ENCODE measurements at regions not wholly inside any gene's neighbourhood (a gene's known extent, or its start where the extent isn't known, plus 50 kb on each side); places are given as distances from the start of the nearest gene placed in this dataset.

DNA sequence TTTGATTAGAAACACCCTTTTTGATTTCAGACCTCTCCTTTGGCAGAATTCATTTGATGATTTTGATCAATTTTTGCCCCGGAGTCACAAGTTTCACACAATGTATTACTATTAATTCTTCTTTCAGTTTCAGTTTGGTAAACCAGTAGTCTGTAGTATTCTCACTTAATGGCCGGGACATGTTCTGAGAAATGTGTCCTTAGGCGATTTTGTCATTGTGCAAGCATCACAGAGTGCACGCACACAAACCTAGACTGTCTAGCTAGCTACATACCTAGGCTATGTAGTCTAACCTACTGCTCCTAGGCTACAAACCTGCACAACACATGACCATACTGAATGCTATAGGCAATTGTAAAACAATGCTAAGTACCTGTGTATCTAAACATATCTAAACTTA, 662.5 kb downstream of the IRX1 start:
- no peak for DNase-seq
- Histone ChIP-seq H3K4me3 (ENCODE audit: low read length) (no peak overlapping the region), H3K36me3 (ENCODE audit: control insufficient read depth, insufficient read depth, low read length) (no peaks in the 10 kb centered on the region), H3K9me3 (replicated peaks; ENCODE audit: control insufficient read depth, low read depth, low read length) (no peaks in the 10 kb centered on the region), H3K27ac (ENCODE audit: low read length) (no peak overlapping the region), H3K4me1 (ENCODE audit: control insufficient read depth, insufficient read depth, low read length) (no peaks in the 10 kb centered on the region), H3K27me3 (ENCODE audit: control insufficient read depth, insufficient read depth, low read length) (no peaks in the 10 kb centered on the region)
- WGBS (ENCODE audit: insufficient coverage) = 92% methylated on average over 2 of the region's 4 CpGs

DNA sequence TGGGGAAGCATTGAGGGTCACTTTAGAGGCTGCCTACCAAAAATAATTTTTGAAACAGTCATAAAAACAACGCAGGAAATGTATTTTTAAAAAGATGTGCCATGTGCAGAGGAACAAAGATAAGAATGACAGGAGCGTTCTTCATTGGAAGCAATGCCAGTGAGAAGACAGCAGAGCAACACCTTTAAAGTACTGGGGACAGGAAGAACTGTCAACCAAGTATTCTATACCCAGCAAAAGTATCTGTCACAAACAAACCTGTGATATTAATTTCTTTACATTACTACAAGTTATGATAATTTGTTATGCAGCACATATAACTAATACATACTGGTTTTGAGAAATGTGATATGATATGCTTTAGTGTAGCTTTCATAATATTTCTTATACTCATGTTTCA, 675.6 kb downstream of the IRX1 start:
- H3K4me3 ChIP-seq (ENCODE audit: low read length) = no peak overlapping the region
- no peaks in the 10 kb centered on the region for H3K27me3 ChIP-seq (ENCODE audit: control insufficient read depth, insufficient read depth, low read length)
- H3K9me3 ChIP-seq (replicated peaks; ENCODE audit: control insufficient read depth, low read depth, low read length) = no peaks in the 10 kb centered on the region
- H3K4me1 ChIP-seq (ENCODE audit: control insufficient read depth, insufficient read depth, low read length) = no peaks in the 10 kb centered on the region
- no peak for DNase-seq
- no peak overlapping the region for H3K27ac ChIP-seq (ENCODE audit: low read length)
- WGBS (ENCODE audit: insufficient coverage) = no CpG with 5 or more reads among the region's 2 CpGs
- H3K36me3 ChIP-seq (ENCODE audit: control insufficient read depth, insufficient read depth, low read length) = no peaks in the 10 kb centered on the region

DNA sequence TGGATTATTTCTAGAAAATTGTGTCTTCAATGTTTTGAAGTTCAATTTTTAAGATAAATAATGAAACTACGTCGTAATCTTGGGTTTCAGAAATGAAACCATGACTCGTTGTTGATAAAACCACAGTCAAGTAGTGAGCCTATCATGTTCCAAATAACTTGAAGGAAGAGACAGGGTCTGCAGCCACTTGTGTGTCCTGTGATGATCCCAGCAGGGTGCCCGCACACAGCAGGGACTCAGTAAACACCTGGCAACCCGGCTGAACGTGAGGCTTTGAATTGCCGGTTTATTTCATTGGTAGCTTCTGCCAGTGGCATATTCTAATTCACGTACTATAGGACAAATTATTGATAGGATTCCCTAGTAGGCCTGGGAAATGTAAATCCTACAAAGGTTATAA, 679.6 kb downstream of the IRX1 start:
- 93% methylated on average over 3 of the region's 8 CpGs for WGBS (ENCODE audit: insufficient coverage)
- no peaks in the 10 kb centered on the region for H3K36me3 ChIP-seq (ENCODE audit: control insufficient read depth, insufficient read depth, low read length)
- no peak overlapping the region for H3K4me3 ChIP-seq (ENCODE audit: low read length)
- no peaks in the 10 kb centered on the region for H3K9me3 ChIP-seq (replicated peaks; ENCODE audit: control insufficient read depth, low read depth, low read length)
- DNase-seq = no peak
- H3K4me1 ChIP-seq (ENCODE audit: control insufficient read depth, insufficient read depth, low read length) = no peaks in the 10 kb centered on the region
- no peak overlapping the region for H3K27ac ChIP-seq (ENCODE audit: low read length)
- no peaks in the 10 kb centered on the region for H3K27me3 ChIP-seq (ENCODE audit: control insufficient read depth, insufficient read depth, low read length)

DNA sequence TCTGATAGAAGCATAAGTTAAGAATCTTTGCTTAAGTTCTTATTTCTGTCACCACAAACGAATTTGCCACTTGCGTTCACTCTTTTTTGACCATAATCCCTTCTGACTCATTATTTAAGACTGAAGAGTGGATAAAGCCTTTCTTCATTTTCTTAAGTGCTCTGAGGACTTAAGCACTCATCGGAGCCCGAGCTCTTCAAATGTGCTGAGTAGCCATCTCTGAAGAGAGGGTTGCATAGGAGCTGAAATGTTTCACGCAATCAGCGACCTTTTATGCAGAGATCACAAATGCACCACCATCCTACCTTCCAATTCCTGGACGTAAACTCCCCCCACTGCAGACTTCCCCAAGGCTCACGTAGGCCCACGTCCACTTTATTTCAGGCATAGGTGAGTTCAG, 699.2 kb downstream of the IRX1 start:
- no peaks in the 10 kb centered on the region for H3K36me3 ChIP-seq (ENCODE audit: control insufficient read depth, insufficient read depth, low read length)
- H3K27me3 ChIP-seq (ENCODE audit: control insufficient read depth, insufficient read depth, low read length) = no peaks in the 10 kb centered on the region
- no peak overlapping the region for H3K27ac ChIP-seq (ENCODE audit: low read length)
- H3K4me3 ChIP-seq (ENCODE audit: low read length) = no peak overlapping the region
- H3K4me1 ChIP-seq (ENCODE audit: control insufficient read depth, insufficient read depth, low read length) = no peaks in the 10 kb centered on the region
- DNase-seq = no peak
- H3K9me3 ChIP-seq (replicated peaks; ENCODE audit: control insufficient read depth, low read depth, low read length) = no peaks in the 10 kb centered on the region
- 94% methylated on average over 2 of the region's 9 CpGs for WGBS (ENCODE audit: insufficient coverage)

DNA sequence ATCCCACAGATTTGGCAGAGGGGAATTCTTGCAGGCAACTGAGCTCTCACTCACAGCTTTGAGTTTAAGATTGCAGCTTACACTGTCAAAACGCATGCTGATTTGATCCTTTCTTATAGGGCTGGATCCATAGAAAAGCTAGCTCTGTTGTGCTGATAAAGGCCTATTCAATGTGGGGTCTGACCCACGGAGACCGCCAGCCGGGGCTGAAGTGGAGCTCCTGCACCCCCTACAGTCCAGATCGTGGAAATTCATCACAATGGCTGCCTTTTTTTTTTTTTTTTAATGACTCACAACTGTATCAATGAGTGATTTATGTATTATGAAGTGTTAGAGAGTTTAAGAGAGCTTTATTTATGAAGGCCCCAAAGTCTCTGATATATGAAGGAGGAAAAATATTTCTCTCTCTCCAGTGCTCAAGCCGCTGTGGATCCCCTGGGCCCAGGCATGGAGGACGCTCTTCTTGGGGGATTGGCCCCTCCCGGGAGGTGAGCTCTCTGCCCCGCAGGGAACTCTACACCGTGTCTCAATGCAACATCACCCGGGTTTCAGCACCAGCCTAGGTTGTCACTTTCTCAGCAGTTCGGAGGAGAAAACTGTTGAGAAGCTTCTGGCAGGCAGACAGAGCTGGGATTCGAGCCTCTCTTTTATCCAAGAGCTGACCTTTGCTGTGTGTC, 700.2 kb downstream of the IRX1 start:
- Histone ChIP-seq H3K36me3 (ENCODE audit: control insufficient read depth, insufficient read depth, low read length) (no peaks in the 10 kb centered on the region), H3K4me1 (ENCODE audit: control insufficient read depth, insufficient read depth, low read length) (no peaks in the 10 kb centered on the region), H3K27me3 (ENCODE audit: control insufficient read depth, insufficient read depth, low read length) (no peaks in the 10 kb centered on the region), H3K9me3 (replicated peaks; ENCODE audit: control insufficient read depth, low read depth, low read length) (no peaks in the 10 kb centered on the region), H3K4me3 (ENCODE audit: low read length) (no peak overlapping the region), H3K27ac (ENCODE audit: low read length) (no peak overlapping the region)
- WGBS (ENCODE audit: insufficient coverage) = 11% methylated on average over 6 of the region's 13 CpGs
- peak; percentile 51 for DNase-seq

DNA sequence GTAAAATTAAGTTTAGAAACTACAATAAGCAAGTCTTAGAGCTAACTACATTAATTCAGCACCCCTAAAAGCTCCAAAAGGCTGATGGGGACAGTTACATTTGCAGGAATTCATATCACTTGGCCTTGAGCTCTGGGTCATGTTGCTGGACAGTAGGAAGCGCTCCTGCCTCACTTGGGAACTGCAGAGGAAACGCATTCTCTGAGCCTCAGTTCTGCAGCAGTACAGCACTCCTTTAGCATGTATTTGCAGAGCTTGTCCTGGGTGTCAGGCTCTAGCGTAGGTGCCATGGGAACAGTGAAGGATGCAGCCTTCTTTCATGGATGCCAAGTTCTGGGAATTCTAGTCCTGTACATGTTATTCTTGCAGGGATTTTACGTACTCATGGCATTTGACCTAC, 710.4 kb downstream of the IRX1 start:
- Histone ChIP-seq H3K4me3 (ENCODE audit: low read length) (no peak overlapping the region), H3K36me3 (ENCODE audit: control insufficient read depth, insufficient read depth, low read length) (no peaks in the 10 kb centered on the region), H3K27me3 (ENCODE audit: control insufficient read depth, insufficient read depth, low read length) (no peaks in the 10 kb centered on the region), H3K27ac (ENCODE audit: low read length) (no peak overlapping the region), H3K4me1 (ENCODE audit: control insufficient read depth, insufficient read depth, low read length) (no peaks in the 10 kb centered on the region), H3K9me3 (replicated peaks; ENCODE audit: control insufficient read depth, low read depth, low read length) (no peaks in the 10 kb centered on the region)
- no peak for DNase-seq
- WGBS (ENCODE audit: insufficient coverage) = 67% methylated on average over 3 of the region's 4 CpGs

DNA sequence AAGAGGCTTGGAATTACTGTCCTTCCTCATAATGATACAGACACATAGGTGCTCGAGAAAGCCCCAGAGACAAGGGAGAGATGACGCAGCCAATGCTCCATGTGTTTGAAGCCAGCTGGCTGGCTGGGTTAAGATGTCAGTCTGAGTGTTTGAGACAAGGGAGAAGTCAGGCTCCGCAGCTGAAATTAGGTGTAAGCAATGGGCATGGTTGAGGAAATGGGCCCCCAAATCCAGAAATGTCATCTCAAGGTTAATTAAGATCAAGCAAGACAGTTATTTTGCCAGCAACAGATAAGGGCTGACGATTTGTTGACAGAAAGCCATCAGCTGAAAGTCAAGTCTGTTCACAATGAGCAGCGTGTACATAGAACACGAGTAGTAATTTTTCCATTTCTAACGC, 713.4 kb downstream of the IRX1 start:
- Histone ChIP-seq H3K27ac (ENCODE audit: low read length) (no peak overlapping the region), H3K4me1 (ENCODE audit: control insufficient read depth, insufficient read depth, low read length) (no peaks in the 10 kb centered on the region), H3K9me3 (replicated peaks; ENCODE audit: control insufficient read depth, low read depth, low read length) (no peaks in the 10 kb centered on the region), H3K27me3 (ENCODE audit: control insufficient read depth, insufficient read depth, low read length) (no peaks in the 10 kb centered on the region), H3K36me3 (ENCODE audit: control insufficient read depth, insufficient read depth, low read length) (no peaks in the 10 kb centered on the region), H3K4me3 (ENCODE audit: low read length) (no peak overlapping the region)
- WGBS (ENCODE audit: insufficient coverage) = 76% methylated on average over 2 of the region's 7 CpGs
- DNase-seq = no peak

DNA sequence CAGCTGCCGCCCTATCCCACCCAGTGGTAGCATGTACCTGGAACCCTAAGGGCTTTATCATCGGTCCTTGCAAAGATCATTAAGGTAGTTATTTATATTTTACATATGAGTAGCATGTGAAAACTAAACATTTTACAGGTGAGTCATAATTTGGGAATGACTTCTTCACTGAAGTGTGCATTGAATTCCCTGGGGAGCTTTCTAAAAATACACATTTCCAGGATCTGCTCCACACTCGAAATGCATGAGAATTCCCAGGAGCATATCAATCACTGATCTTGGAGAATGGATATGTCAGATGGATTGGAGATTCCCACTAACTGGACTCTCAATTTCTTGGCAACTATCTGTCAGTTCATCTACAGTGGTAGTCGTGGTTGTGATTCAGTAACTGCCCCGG, 717.5 kb downstream of the IRX1 start:
- Histone ChIP-seq H3K27me3 (ENCODE audit: control insufficient read depth, insufficient read depth, low read length) (no peaks in the 10 kb centered on the region), H3K9me3 (replicated peaks; ENCODE audit: control insufficient read depth, low read depth, low read length) (no peaks in the 10 kb centered on the region), H3K27ac (ENCODE audit: low read length) (no peak overlapping the region), H3K4me3 (ENCODE audit: low read length) (no peak overlapping the region), H3K36me3 (ENCODE audit: control insufficient read depth, insufficient read depth, low read length) (no peaks in the 10 kb centered on the region), H3K4me1 (ENCODE audit: control insufficient read depth, insufficient read depth, low read length) (no peaks in the 10 kb centered on the region)
- no CpG with 5 or more reads among the region's 5 CpGs for WGBS (ENCODE audit: insufficient coverage)
- DNase-seq = no peak

DNA sequence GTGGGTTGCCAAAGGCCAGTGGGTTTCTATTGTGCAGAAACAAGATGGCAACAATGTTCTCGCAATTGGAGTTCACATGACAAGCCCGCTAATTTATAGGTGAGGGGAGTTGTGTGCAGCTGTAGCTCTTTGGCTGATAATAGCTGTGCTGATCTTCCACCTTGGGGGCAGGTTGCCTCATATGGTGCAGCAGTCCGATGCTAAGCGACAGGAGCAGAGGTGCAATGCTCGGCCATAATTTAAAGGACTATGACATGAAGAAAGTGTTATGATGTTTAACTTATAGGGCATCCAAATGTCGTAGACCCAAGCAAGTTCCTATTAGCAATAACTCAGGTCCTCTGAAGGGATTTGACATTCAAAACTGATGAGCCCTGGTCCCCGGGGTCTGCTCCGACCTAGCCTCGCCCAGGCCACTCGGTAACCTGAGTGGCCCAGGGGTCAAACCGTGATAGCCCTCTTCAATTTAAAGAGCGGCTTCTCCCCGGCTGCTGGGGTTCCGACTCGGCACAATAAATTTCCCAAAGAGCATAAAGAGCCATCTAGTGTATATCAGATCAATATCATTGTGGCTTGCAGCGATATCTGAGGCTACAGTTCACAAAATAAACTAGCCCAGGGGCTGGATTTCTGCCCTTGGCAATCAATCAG, 724.0 kb downstream of the IRX1 start:
- 76% methylated on average over 7 of the region's 16 CpGs for WGBS (ENCODE audit: insufficient coverage)
- no peak overlapping the region for H3K4me3 ChIP-seq (ENCODE audit: low read length)
- no peak for DNase-seq

DNA sequence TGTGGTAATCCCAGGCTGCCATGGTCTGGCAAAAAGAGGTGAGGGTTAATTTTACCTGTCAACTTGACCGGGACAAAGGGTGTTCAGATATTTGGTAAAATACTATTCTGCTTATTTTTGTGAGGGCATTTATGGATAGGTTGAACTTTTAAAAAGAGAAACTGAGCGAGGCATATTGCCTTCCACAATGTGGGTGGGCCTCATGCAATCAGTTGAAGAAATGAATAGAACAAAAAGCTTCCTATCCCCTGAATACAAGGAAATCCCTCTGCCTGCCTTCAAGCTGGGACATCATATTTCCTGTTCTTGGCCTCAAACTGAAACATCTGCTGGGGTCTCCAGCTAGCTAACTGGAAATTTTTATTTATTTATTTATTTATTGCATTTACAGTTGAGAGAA, 734.7 kb downstream of the IRX1 start:
- Histone ChIP-seq H3K27me3 (ENCODE audit: control insufficient read depth, insufficient read depth, low read length) (no peaks in the 10 kb centered on the region), H3K9me3 (replicated peaks; ENCODE audit: control insufficient read depth, low read depth, low read length) (no peaks in the 10 kb centered on the region), H3K4me1 (ENCODE audit: control insufficient read depth, insufficient read depth, low read length) (no peaks in the 10 kb centered on the region), H3K27ac (ENCODE audit: low read length) (no peak overlapping the region), H3K36me3 (ENCODE audit: control insufficient read depth, insufficient read depth, low read length) (no peaks in the 10 kb centered on the region), H3K4me3 (ENCODE audit: low read length) (no peak overlapping the region)
- 100% methylated on average over 1 of the region's 2 CpGs for WGBS (ENCODE audit: insufficient coverage)
- no peak for DNase-seq

More for the DNA sequence above, 724.0 kb downstream of the IRX1 start:
- Histone ChIP-seq H3K9me3 (replicated peaks; ENCODE audit: control insufficient read depth, low read depth, low read length) (peaks cover 2% of the 10 kb centered on the region), H3K27ac (ENCODE audit: low read length) (no peak overlapping the region), H3K36me3 (ENCODE audit: control insufficient read depth, insufficient read depth, low read length) (no peaks in the 10 kb centered on the region), H3K27me3 (ENCODE audit: control insufficient read depth, insufficient read depth, low read length) (no peaks in the 10 kb centered on the region), H3K4me1 (ENCODE audit: control insufficient read depth, insufficient read depth, low read length) (no peaks in the 10 kb centered on the region)

DNA sequence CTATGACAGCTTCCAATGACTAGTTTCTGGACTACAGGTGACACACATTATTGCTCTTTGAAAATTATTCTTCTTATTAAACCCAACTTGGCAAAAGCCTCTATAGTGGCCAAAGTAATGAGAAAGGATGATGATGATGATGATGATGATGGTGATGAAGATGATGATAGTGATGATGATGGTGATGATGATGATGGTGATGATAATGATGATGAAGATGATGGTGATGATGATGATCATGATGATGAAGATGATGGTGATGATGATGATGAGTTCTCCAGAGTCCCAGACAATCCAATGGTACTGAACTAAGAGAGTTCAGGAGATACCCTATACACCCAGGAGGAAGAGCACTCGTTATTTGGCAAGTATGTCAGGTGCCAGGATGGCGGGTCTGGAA, 739.4 kb downstream of the IRX1 start:
- Histone ChIP-seq H3K36me3 (ENCODE audit: control insufficient read depth, insufficient read depth, low read length) (no peaks in the 10 kb centered on the region), H3K4me3 (ENCODE audit: low read length) (no peak overlapping the region), H3K4me1 (ENCODE audit: control insufficient read depth, insufficient read depth, low read length) (no peaks in the 10 kb centered on the region), H3K9me3 (replicated peaks; ENCODE audit: control insufficient read depth, low read depth, low read length) (no peaks in the 10 kb centered on the region), H3K27ac (ENCODE audit: low read length) (no peak overlapping the region), H3K27me3 (ENCODE audit: control insufficient read depth, insufficient read depth, low read length) (no peaks in the 10 kb centered on the region)
- no CpG with 5 or more reads among the region's 2 CpGs for WGBS (ENCODE audit: insufficient coverage)
- DNase-seq = no peak

All from muscle of leg (tissue), 3 donors.